GM19025 (cell line): ENCODE measurements at regions not wholly inside any gene's neighbourhood (a gene's known extent, or its start where the extent isn't known, plus 50 kb on each side); places are given as distances from the start of the nearest gene placed in this dataset.

ENCODE experiments used
- ATAC-seq: cut with Tn5 transposase; IDR thresholded peaks from one replicate; pipeline ENCODE4 v1.9.1; 2021; ENCODE audit warnings: mild to moderate bottlenecking, low read depth, moderate library complexity; ENCODE audit not compliant: unreplicated experiment

DNA sequence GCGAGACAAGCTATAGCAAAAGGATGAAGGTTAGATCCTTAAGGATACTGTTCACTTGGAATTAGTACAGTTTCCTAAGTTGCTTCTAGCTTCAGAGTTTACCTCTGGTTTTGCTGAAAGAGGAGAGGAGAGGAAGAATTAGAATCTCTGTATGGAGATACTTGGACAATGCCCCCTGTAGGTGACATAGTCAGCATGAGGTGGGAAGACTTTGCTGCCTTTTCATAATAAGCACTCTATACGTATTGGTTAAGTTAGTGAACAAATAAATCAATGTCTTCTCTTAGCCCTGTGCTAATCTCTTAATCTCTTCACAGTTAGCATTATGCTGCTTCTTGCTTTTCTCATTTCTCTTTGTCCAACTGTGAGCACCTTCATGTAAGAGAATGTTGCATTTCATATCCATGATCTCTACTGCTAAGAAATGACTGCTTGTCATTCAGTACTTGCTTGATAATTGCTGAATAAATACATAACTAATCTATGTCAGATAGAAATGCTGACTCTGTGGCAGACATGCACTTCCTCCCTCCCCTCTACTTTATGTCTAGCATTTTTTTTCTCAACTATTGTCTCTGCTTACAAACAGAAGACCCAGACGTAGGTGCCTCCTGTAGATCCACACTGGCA lies 527.2 kb downstream of the GBA3 start:
- ATAC-seq, result no peak

DNA sequence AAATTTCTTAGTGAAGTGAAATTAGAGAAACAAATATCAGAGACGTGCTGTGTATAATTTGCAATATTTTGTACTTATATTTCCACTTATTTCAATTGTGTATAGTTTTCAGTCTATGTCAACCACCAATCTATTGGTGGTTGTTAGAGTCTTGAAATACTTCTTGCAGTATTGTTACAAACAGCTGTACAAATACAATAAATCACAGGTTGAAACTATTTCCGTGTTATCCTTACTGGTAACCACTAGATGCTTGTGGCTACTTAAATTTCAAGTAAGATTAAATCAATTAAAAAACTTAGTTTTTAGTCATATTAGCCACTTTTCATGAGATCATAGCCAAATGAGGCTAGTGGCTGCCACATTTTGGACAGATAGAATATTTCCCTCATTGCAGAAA lies 520.5 kb downstream of the GBA3 start:
- ATAC-seq, result no peak

DNA sequence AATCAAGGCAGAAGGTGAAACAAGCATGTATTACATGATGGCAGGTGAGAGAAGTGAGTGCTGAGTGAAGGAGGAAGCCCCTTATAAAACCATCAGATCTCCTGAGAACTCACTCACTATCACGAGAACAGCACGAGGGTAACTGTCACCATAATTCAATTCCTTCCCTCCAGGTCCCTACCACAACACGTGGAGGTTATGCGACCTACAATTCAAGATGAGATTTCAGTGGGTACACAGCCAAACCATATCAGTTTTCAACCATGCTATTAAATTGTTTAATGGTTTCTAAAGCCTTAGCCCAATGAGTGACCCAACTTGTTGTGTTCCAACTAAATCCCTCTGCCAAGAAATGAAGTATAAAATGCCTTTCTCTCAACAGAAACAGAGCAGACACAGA lies 519.8 kb downstream of the GBA3 start:
- no peak for ATAC-seq

- ATAC-seq, result no peak
Observed at GRCh38 chr4:23207059-23207458, 514.3 kb downstream of the GBA3 start.

DNA sequence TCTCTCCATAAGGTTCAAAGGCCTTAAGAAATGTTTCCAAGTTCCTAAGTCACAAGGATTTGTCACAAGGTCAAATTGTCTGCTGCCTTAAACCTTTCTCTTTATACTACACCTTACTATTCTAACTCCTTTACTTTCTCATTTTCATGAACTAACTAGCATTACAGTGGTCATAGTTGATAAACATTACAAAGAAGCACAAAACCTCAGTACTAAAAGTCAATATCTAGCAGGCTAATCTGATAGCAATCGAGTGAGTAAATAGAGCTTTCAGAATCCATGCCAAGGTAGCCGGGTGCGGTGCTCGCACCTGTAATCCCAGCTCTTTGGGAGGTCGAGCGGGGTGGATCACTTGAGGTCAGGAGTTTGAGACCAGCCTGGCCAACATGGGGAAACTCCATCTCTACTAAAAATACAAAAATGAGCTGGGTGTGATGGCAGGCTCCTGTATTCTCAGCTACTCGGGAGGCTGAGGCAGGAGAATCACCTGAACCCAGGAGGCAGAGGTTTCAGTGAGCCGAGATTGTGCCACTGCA lies 510.0 kb downstream of the GBA3 start:
- ATAC-seq, result no peak

DNA sequence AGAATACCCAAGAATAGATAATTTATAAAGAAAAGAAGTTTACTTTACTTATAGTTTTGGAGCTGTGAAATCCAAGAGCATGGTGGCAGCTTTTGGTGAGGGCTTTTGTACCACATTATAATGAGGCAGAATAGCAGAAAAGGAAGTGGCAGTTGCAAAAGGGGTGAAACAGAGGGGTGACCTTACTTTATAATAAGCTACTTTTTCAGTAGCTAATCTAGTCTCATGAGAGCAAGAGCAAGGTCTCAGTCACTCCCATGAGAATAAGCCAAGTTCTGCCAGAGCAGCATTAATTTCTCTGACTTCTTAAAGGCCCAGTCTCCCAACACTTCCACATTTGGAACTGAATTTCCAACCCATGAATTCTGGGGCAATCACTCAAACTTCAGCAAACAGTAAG lies 502.0 kb downstream of the GBA3 start:
- ATAC-seq, result no peak

DNA sequence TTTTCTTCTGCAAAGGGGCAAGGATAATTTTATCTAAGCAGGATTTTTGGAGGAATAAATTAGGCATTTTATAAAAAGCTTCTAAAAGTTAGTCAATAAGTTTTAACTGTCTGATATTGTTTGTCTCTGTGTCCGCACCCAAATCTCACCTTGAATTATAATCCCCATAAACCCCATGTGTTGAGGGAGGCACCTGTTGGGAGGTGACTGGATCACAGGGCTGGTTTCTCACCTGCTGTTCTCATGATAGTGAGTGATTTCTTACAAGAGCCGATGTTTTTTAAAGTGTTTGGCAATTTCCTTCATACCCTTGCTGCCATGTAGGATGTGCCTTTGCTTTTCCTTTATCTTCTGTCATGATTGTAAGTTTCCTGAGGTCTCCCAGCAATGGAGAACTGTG lies 481.4 kb downstream of the GBA3 start:
- no peak for ATAC-seq

GRCh38 chr4:23171976-23172375 lies 479.2 kb downstream of the GBA3 start:
- ATAC-seq, result no peak

DNA sequence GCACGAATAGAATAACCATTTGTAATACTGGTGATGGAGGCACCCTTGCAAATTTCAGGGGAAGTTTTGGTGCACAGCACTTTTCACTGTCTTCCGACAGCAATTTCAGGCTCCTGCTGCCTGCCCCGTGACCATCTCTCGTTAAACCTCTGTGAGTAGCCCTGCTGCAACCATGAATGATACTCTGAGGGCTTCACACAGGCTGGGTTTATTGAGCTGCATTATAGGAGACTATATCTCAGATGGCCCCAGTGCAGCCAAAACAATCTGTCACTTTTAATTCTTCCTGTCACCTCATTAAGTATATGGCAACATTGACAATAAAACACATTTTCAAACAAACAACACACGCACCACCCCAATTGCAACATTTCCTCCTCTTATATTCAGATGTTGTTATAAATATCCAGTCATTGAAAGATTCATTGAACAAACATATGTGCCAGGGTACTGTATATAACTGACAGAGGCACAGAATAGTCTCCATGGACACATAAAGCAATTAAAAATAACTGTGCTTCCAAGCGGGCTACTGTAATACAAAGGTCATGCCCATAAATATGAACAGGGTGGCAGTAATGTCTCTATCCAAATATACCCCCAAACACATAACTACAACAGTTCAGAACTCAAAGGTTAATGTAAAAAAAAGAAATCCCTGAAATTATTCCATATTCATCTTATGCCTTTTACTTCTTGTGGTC lies 477.0 kb downstream of the GBA3 start:
- no peak for ATAC-seq

- no peak for ATAC-seq
Observed at GRCh38 chr4:23166919-23167318, 474.2 kb downstream of the GBA3 start.

DNA sequence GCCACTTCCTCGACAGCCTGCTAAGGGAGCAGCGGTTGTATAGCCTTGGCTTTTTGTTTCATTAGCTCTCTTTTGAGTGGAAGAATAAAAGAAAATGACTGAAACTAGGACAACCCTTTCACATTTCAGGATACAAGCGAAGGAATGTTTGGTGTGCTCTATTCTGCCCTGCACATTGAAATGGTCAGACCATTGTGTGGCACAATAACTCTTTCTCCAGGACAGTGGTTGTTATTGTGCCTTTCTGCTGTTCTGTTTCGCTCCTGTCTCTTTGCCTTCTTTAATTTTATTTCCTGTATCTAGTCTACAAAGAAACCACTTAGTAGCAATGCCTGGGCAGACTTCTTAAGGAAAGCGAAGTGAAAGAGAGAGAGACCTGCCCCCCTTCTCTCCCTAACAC lies 473.7 kb downstream of the GBA3 start:
- ATAC-seq, result no peak

- ATAC-seq, result no peak
Observed at GRCh38 chr4:23165669-23166068, 472.9 kb downstream of the GBA3 start.

DNA sequence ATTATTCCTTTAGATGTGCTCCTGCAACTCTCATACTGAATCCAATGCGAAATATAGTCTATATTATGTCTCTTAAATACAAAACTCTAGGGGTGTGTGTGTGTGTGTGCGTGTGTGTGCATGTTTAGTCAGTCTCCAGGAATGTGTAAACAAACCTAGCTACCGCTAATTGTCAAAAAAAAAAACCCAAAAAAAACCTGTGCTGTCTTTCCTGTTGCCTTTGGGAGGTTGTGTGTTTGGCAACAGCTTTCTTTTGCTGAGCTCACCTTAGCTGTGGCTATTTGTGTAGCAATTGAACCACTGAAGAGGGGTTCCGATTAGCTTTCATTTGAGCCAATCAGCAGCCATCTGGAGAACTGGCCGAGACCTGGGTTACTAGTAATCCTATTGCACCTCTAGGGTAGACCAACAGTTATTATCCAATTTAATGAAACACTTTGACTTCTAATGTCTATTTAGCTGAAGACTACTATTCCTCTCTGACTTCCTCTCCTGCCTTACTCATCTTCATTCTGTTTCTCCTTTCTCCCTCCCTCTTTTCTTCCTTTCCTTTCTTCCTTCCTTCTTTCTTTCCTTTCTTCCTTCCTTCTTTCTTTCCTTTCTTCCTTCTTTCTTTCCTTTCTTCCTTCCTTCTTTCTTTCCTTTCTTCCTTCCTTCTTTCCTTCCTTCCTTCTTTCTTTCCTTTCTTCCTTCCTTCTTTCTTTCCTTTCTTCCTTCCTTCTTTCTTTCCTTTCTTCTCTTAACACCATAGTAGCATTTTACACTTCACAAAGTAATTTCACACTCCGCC lies 471.1 kb downstream of the GBA3 start:
- ATAC-seq, result no peak

DNA sequence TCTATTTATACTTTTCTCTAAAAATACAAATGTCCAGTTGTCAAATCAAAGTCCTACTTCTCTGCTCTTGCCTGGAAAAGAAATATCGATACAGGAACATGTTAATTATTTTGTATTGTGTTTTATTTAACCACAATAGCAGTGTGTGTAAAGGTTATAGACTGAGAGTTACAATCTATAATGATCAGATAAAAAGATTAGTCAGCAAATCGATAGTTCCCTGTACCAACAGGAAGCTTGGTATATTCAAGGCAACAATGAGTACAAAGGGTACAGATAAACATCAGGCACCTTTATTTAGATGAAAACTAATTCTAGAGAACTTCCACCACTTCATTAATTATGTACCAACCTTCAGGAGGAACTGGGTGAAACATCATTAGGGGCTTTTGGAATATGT lies 469.5 kb downstream of the GBA3 start:
- no peak for ATAC-seq

- ATAC-seq, result no peak
Observed at GRCh38 chr4:23161787-23162186, 469.1 kb downstream of the GBA3 start.

- ATAC-seq, result no peak
Observed at GRCh38 chr4:23153076-23153475, 460.3 kb downstream of the GBA3 start.

GRCh38 chr4:23149815-23150214 lies 457.1 kb downstream of the GBA3 start:
- no peak for ATAC-seq

DNA sequence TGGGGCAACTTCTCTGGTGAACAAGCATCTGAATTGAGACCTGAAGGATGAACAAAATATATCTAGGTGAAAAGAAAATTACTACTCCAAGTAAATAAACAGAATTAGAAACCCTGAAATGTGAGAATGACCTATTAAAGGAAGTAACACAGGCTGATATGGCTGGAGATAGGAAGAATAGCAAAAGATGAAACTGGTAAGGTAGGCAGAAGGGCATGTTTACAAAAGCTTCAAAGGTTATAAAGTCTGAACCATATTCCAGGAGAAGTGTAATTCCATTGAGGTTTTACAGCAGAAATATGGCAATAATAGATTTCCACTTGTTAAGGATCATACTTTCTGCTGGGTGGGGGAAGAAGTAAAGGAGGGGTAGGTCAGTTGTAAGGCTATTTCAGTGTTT lies 452.0 kb downstream of the GBA3 start:
- ATAC-seq, result no peak

DNA sequence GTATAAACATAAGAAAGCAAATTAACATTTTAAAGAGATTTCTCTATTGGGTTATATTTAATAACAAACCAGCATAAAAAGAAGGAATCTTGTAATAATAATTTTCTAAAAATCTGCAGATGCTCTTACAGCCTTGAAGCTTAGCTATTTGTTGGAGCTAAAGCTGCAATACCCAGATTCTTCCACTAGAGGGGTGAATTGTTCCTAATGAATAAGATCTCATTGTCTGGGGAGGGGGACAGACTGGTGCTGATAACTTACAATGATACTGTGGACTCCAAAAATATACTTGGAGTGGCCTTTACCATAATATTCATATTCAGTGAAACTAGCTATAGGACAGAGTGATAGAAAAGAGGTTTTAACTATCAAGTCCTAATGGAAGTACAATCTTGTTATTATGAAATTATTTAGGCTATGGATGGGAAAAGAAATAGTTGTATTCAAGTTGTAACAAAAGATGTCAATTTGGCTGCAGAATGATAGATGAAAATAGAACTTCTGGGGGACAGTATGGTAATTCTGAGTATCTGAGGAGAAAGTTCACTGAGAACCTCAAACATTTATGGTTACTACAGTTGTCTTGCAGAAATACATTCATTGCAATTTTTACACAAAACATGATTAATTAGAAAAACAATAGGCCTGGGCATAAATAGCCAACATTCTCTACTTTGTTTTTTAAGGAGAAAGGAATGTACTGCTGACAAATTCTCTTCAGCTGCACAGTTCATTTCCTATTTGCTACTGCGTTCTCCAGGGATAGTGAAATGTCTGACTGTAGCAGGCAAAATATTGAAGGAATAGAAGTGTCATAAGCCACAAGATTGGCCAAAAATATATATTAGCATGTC lies 443.3 kb downstream of the GBA3 start:
- ATAC-seq, result no peak

- ATAC-seq, result no peak
Observed at GRCh38 chr4:23134331-23134730, 441.6 kb downstream of the GBA3 start.

DNA sequence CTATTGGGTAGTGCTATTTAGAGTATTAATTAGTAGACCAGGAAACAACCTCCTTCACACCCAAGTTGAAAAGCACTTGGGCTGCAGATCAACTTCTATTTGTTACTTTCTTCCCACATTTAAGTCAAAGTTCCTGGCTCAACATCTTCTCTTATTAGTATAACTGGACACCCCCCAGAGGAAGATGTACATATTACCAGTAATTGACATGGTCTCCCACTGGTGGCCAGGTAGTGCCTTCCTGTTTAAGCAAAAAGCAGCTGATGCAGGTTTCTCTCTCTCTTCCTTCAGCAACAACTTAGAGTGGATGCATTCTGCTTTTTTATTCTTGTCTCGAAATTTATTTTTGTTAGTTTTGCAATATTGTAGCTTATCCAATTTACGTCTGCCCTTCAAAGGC lies 438.1 kb downstream of the GBA3 start:
- no peak for ATAC-seq
